ENCODE measurements at regions not wholly inside any gene's neighbourhood (a gene's known extent, or its start where the extent isn't known, plus 50 kb on each side); places are given as distances from the start of the nearest gene placed in this dataset.

- Histone ChIP-seq H2BK5ac (ENCODE audit: low read depth, low read length) (no peak overlapping the region), H3K79me1 (ENCODE audit: low read depth, low read length) (no peaks in the 10 kb centered on the region), H3K4ac (replicated peaks; ENCODE audit: insufficient read length, low read depth, low read length) (no peak overlapping the region), H3K56ac (replicated peaks; ENCODE audit: insufficient read length, low read depth, low read length) (no peak overlapping the region), H2BK15ac (ENCODE audit: low read length) (no peak overlapping the region), H3K18ac (ENCODE audit: extremely low read depth, low read length) (no peak overlapping the region), H3K23ac (ENCODE audit: insufficient read length) (no peak overlapping the region), H3K14ac (ENCODE audit: insufficient read length) (no peak overlapping the region), H3K36me3 (ENCODE audit: control insufficient read depth in 2 of 4, insufficient read depth in 4 of 4, low read length in 3 of 4) (no peaks in the 10 kb centered on the region), H2BK120ac (replicated peaks; ENCODE audit: low read depth, low read length) (no peak overlapping the region), H4K8ac (ENCODE audit: extremely low read depth, insufficient read depth, low read length) (no peak overlapping the region), H3K9me3 (ENCODE audit: insufficient read depth in 2 of 2, low read depth in 1 of 2, low read length in 1 of 2) (no peaks in the 10 kb centered on the region), H2AFZ (ENCODE audit: low read length) (no peak overlapping the region), H3K4me3 (ENCODE audit: extremely low read depth in 1 of 4, insufficient read depth in 2 of 4, low read depth in 3 of 4, low read length in 4 of 4) (no peak overlapping the region), H4K5ac (ENCODE audit: insufficient read length, low read depth, low read length) (no peak overlapping the region), H3K4me1 (replicated peaks in 1 of 4; ENCODE audit: control insufficient read depth in 3 of 4, insufficient read depth in 4 of 4, low read length in 3 of 4) (peaks cover 0 to 7% (median 0%) of the 10 kb centered on the region in 4 experiments; a peak in 2 of 7 replicates), H3K23me2 (ENCODE audit: low read depth, low read length) (no peaks in the 10 kb centered on the region), H2AK5ac (ENCODE audit: low read depth, low read length) (no peak overlapping the region), H2BK12ac (ENCODE audit: low read depth, low read length) (no peak overlapping the region), H3K4me2 (ENCODE audit: insufficient read depth in 1 of 2, low read depth in 2 of 2, low read length in 2 of 2) (peak overlapping the region in 1 of 2 experiments; percentile 8; a peak in 1 of 4 replicates), H3K27me3 (replicated peaks in 1 of 4; ENCODE audit: control insufficient read depth in 3 of 4, extremely low read depth in 1 of 4, insufficient read depth in 3 of 4, low read length in 3 of 4) (no peaks in the 10 kb centered on the region), H4K91ac (replicated peaks; ENCODE audit: insufficient read length, low read length) (no peak overlapping the region), H4K20me1 (replicated peaks in 1 of 2; ENCODE audit: control insufficient read depth in 1 of 2, insufficient read depth in 2 of 2, low read length in 2 of 2) (no peaks in the 10 kb centered on the region), H2BK20ac (ENCODE audit: low read length) (no peak overlapping the region), H3K27ac (ENCODE audit: low read depth, low read length) (no peak overlapping the region), H3K79me2 (ENCODE audit: control insufficient read depth in 1 of 2, insufficient read depth in 2 of 2, low read length in 2 of 2) (no peaks in the 10 kb centered on the region), H3K9ac (replicated peaks in 1 of 4; ENCODE audit: extremely low read depth in 1 of 4, low read depth in 3 of 4, low read length in 3 of 4) (no peak overlapping the region)
- DNase-seq (ENCODE audit: low read depth in 1 of 2, low spot score in 2 of 2) (no peak), FAIRE-seq (no peak)
- ChIA-PET POLR2A (ENCODE audit: partially characterized antibody) (no interaction called here), CTCF (ENCODE audit: partially characterized antibody) (interaction anchor here (0.6 kb wide), 1 partner anchor 228 kb away, joined by 4 read pairs; no protein-coding TSS in a partner anchor)
- WGBS, 2 experiments (ENCODE audit: extremely low coverage in 1 of 2, insufficient coverage in 1 of 2, insufficient read length in 1 of 2, insufficient replicate concordance in 2 of 2, low coverage in 1 of 2, low lambda C conversion rate in 2 of 2, missing lambda C conversion rate in 1 of 2): 49% methylated on average over 3 of the region's 3 CpGs; no CpG with 5 or more reads in 1 of the 2 experiments
- TF ChIP-seq RBBP5 (IDR thresholded peaks at IDR 0.05; ENCODE audit: borderline replicate concordance, low read depth, low read length) (no peak), TEAD4 (IDR thresholded peaks at IDR 0.05; ENCODE audit: low read depth, low read length) (no peak), MAFK (IDR thresholded peaks at IDR 0.05; ENCODE audit: low read depth, low read length) (no peak), CTBP2 (IDR thresholded peaks at IDR 0.05; ENCODE audit: borderline replicate concordance, insufficient read depth, insufficient read length, low read length) (no peak)
These were observed 215.6 kb downstream of the SLC6A15 start for GRCh38 chr12:84696908-84697540.

Measured in H1 (cell line).